PC-3 (cell line): ENCODE measurements at regions not wholly inside any gene's neighbourhood (a gene's known extent, or its start where the extent isn't known, plus 50 kb on each side); places are given as distances from the start of the nearest gene placed in this dataset.

ENCODE experiments used
- CTCF ChIP-seq: fragments of 300-600 bp; sonication (generic); conservative IDR thresholded peaks from 2 replicates; pipeline ENCODE4 v1.5.1; 2017; ENCODE audit warnings: antibody characterized with exemption, low read depth, mild to moderate bottlenecking, low read length
- EZH2 ChIP-seq: fragments of 300-600 bp; sonication (generic); IDR thresholded peaks from one replicate; pipeline ENCODE4 v1.6.1; 2017; ENCODE audit warnings: antibody characterized with exemption, mild to moderate bottlenecking, low read length; ENCODE audit not compliant: unreplicated experiment

GRCh38 chr1:218079820-218080219 is 205.3 kb upstream of the RRP15 start:
- TF ChIP-seq EZH2 (no peak), CTCF (no peak)
